ENCODE measurements at regions not wholly inside any gene's neighbourhood (a gene's known extent, or its start where the extent isn't known, plus 50 kb on each side); places are given as distances from the start of the nearest gene placed in this dataset.
"Not testable (repeated sequence)": the region's sequence is repeated elsewhere in the genome, so short reads cannot be mapped to it uniquely, and the experiment has no call there.

DNA sequence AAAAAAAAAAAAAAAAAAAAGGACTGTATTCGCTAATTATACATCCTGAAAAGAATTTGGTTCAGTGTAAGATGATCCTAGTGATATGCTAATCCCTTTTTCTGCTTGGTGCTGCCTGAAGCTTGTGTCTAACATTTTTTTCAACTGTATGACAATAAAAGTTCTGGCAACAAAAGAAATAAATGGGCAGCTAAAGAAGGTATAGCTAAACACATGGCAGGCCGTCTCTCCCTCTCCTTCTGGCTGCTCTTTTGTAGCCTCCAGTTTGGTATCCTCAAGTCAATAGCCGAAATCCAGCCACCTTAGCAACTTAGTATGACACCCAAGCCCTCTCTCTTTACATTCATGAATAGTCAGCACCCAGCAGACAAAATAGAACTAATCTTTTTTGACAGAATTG is 198.3 kb upstream of the OTX2 start:
- ChIA-PET CTCF (interaction anchor here (0.6 kb wide), 1 partner anchor 1555 kb away, joined by 3 read pairs; no protein-coding TSS in a partner anchor), POLR2A (interaction anchor here (0.6 kb wide), 1 partner anchor 276 kb away, joined by 3 read pairs; no protein-coding TSS in a partner anchor)
- TF ChIP-seq ARNT (IDR thresholded peaks at IDR 0.05): no peak
- TF ChIP-seq SUZ12 (IDR thresholded peaks at IDR 0.05): no peak
- TF ChIP-seq ELF4 (IDR thresholded peaks at IDR 0.05): no peak
- TF ChIP-seq L3MBTL2 (conservative IDR thresholded peaks at IDR 0.05): no peak
- TF ChIP-seq CTBP1 (IDR thresholded peaks at IDR 0.05; ENCODE audit: borderline replicate concordance): no peak
- no peak for TF ChIP-seq NFRKB (IDR thresholded peaks at IDR 0.05)
- TF ChIP-seq ZNF384 (IDR thresholded peaks at IDR 0.05): 0 out of 2 replicates have a peak, but pooled peaks have one; percentile 40
- DNase-seq (ENCODE audit: extremely low spot score): peak; percentile 11

DNA sequence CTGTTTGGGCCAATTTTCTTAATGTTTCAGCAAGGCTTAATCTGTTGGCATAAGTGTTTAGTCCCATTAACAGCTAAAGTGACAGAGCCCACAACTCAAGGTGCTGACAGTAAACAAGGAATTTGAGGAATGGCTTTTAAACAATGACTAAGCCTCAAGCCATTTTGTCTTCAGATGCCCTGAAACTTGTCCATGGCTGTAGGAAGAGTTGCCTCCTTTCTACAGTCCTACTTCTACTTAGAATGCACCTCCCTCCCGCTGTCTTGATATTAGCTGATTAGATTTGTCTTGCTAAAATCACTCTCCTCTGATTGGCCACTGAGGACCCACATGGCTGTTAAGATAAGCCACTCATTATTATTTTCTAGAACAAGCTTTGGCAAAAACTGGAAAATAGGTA is 188.4 kb upstream of the OTX2 start:
- no peak for TF ChIP-seq BHLHE40 (IDR thresholded peaks at IDR 0.05; ENCODE audit: borderline replicate concordance)
- TF ChIP-seq LEF1 (IDR thresholded peaks at IDR 0.05; ENCODE audit: borderline replicate concordance): no peak
- TF ChIP-seq CTBP1 (IDR thresholded peaks at IDR 0.05; ENCODE audit: borderline replicate concordance): no peak
- TF ChIP-seq ARNT (IDR thresholded peaks at IDR 0.05): no peak
- TF ChIP-seq L3MBTL2 (conservative IDR thresholded peaks at IDR 0.05): no peak
- no peak for TF ChIP-seq ZNF384 (IDR thresholded peaks at IDR 0.05)
- TF ChIP-seq SP1 (IDR thresholded peaks at IDR 0.05): no peak
- TF ChIP-seq, protein P1, sequence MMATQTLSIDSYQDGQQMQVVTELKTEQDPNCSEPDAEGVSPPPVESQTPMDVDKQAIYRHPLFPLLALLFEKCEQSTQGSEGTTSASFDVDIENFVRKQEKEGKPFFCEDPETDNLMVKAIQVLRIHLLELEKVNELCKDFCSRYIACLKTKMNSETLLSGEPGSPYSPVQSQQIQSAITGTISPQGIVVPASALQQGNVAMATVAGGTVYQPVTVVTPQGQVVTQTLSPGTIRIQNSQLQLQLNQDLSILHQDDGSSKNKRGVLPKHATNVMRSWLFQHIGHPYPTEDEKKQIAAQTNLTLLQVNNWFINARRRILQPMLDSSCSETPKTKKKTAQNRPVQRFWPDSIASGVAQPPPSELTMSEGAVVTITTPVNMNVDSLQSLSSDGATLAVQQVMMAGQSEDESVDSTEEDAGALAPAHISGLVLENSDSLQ (IDR thresholded peaks at IDR 0.05): no peak
- no peak for TF ChIP-seq NFRKB (IDR thresholded peaks at IDR 0.05)
- no peak for TF ChIP-seq SUZ12 (IDR thresholded peaks at IDR 0.05)
- TF ChIP-seq FOXK2 (IDR thresholded peaks at IDR 0.05): no peak
- POLR2A ChIA-PET: no interaction called here
- DNase-seq (ENCODE audit: extremely low spot score): no peak
- CTCF ChIA-PET: no interaction called here

DNA sequence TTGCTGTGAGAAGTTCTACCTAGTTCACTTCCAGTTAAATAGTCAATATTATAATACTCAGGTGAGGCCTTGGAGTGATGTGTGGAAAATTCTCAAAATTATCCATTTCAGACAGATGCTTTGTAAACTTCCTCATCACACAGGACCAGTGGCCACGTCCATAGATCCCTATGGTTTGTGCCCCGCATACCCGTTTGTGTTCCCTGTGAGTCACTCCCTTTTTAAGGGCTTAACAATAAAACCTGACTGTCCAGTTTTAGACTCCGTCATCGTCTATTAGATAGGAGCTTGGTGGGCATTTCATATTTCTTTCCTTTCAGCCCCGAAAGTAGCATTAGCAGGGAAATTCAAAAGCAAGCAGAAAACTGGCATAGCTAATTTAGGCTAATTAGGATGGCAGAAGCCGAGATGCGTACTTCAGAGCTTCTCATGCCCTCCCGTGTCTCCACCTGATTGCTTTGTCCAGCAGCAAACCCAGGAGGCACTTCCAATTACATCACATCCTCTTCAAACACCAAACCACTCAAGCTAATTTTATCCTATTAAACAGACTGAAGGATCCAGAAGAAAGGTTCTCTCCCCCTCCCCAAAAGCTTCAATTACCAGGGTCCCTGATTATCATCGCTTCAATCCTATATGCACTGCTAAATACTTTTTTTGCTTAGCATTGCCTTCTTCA is 186.6 kb upstream of the OTX2 start:
- no peak for DNase-seq (ENCODE audit: extremely low spot score)
- CTCF ChIA-PET: no interaction called here
- TF ChIP-seq L3MBTL2 (conservative IDR thresholded peaks at IDR 0.05) (no peak), BHLHE40 (IDR thresholded peaks at IDR 0.05; ENCODE audit: borderline replicate concordance) (no peak), CTBP1 (IDR thresholded peaks at IDR 0.05; ENCODE audit: borderline replicate concordance) (no peak), HDGF (IDR thresholded peaks at IDR 0.05; ENCODE audit: borderline replicate concordance) (no peak), SUZ12 (IDR thresholded peaks at IDR 0.05) (no peak), ZNF384 (IDR thresholded peaks at IDR 0.05) (no peak), FOXA1 (IDR thresholded peaks at IDR 0.05) (no peak), ELF4 (IDR thresholded peaks at IDR 0.05) (no peak), NFRKB (IDR thresholded peaks at IDR 0.05) (no peak), ARNT (IDR thresholded peaks at IDR 0.05) (no peak), FOXM1 (IDR thresholded peaks at IDR 0.05; ENCODE audit: borderline replicate concordance) (no peak), FOXK2 (IDR thresholded peaks at IDR 0.05) (no peak), LEF1 (IDR thresholded peaks at IDR 0.05; ENCODE audit: borderline replicate concordance) (no peak), SP1 (IDR thresholded peaks at IDR 0.05) (no peak), TARDBP (IDR thresholded peaks at IDR 0.05) (no peak)
- TF ChIP-seq, protein P1 (IDR thresholded peaks at IDR 0.05): no peak
- POLR2A ChIA-PET: no interaction called here

DNA sequence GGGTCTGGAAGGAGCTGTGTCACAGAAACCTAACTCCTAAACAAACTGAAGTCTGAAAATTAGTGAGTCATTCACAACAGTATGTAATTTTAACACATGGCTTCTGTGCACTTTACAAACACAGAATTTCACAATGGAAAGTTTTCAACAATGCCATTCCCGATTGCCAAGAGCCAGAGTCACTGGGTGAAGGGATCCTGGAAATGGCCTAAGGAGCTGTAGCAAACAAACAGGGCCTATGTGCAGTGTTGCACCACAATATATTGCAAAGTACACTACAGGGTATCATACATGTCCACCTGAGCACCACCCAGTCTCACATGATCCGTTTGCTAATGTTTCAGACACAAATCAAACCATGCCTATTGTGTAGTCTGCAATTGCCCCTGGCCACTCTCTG is 184.7 kb upstream of the OTX2 start:
- POLR2A ChIA-PET: no interaction called here
- TF ChIP-seq L3MBTL2 (conservative IDR thresholded peaks at IDR 0.05) (no peak), FOXK2 (IDR thresholded peaks at IDR 0.05) (no peak)
- no peak for DNase-seq (ENCODE audit: extremely low spot score)
- CTCF ChIA-PET: no interaction called here

DNA sequence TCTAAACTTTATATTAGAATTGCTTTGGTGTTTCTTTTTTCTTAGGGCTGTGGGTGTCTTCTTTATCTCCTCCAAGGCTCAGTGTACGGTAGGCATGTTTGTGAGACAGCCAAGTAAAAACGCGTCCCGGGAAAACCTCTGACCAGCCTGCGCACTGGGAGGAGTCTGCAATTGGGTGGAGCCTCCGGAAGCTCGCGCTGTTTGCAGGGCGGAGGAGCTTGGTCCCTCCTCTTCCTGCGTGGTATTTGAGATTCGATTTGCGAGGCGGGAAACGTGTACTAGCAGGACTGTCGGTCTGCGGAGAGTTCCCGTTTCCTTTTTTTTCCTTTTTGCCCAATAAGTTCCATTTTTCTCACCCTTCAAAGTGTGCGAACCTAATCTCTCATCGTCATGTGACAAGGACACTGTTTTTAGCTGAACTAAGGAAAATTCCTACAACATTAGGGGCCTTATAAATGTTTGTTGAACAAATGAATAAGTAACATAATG is 182.1 kb upstream of the OTX2 start:
- CTCF ChIA-PET: no interaction called here

DNA sequence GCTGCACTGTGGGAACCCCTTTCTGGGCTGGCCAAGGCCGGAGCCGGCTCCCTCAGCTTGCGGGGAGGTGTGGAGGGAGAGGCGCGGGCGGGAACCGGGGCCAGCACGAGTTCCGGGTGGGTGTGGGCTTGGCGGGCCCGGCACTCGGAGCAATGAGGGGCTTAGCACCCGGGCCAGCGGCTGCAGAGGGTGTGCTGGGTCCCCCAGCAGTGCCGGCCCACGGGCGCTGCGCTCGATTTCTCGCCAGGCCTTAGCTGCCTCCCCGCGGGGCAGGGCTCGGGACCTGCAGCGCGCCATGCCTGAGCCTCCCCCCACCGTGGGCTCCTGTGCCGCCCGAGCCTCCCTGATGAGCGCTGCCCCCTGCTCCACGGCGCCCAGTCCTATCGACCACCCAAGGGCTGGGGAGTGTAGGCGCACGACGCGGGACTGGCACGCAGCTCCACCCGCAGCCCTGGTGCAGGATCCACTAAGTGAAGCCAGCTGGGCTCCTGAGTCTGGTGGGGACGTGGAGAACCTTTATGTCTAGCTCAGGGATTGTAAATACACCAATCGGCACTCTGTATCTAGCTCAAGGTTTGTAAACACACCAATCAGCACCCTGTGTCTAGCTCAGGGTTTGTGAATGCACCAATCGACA is 180.8 kb upstream of the OTX2 start:
- DNase-seq (ENCODE audit: extremely low spot score); CTCF ChIA-PET; POLR2A ChIA-PET: not testable (repeated sequence)

More for the DNA sequence above, 182.1 kb upstream of the OTX2 start:
- no peak for DNase-seq (ENCODE audit: extremely low spot score)
- TF ChIP-seq NFRKB (IDR thresholded peaks at IDR 0.05): no peak
- TF ChIP-seq LEF1 (IDR thresholded peaks at IDR 0.05; ENCODE audit: borderline replicate concordance): no peak
- no peak for TF ChIP-seq HDGF (IDR thresholded peaks at IDR 0.05; ENCODE audit: borderline replicate concordance)
- TF ChIP-seq FOXM1 (IDR thresholded peaks at IDR 0.05; ENCODE audit: borderline replicate concordance): no peak
- TF ChIP-seq SP1 (IDR thresholded peaks at IDR 0.05): no peak
- TF ChIP-seq L3MBTL2 (conservative IDR thresholded peaks at IDR 0.05): no peak
- TF ChIP-seq ELF4 (IDR thresholded peaks at IDR 0.05): no peak
- TF ChIP-seq ZNF384 (IDR thresholded peaks at IDR 0.05): no peak
- TF ChIP-seq, protein P1 (IDR thresholded peaks at IDR 0.05): no peak
- no peak for TF ChIP-seq CTBP1 (IDR thresholded peaks at IDR 0.05; ENCODE audit: borderline replicate concordance)
- no peak for TF ChIP-seq FOXA1 (IDR thresholded peaks at IDR 0.05)
- no peak for TF ChIP-seq FOXK2 (IDR thresholded peaks at IDR 0.05)
- no peak for TF ChIP-seq ARNT (IDR thresholded peaks at IDR 0.05)
- no peak for TF ChIP-seq SUZ12 (IDR thresholded peaks at IDR 0.05)
- no peak for TF ChIP-seq BHLHE40 (IDR thresholded peaks at IDR 0.05; ENCODE audit: borderline replicate concordance)
- TF ChIP-seq TARDBP (IDR thresholded peaks at IDR 0.05): no peak
- POLR2A ChIA-PET: no interaction called here

Data from HEK293T (cell line).